Activated effector memory CD4-positive, alpha-beta T cell treated with Interleukin-2 at 50 U/mL for 16 hours (primary cell): ENCODE measurements at regions not wholly inside any gene's neighbourhood (a gene's known extent, or its start where the extent isn't known, plus 50 kb on each side); places are given as distances from the start of the nearest gene placed in this dataset.
"Not testable (repeated sequence)": the region's sequence is repeated elsewhere in the genome, so short reads cannot be mapped to it uniquely, and the experiment has no call there.

Source experiments
- DNase-seq: peaks from one replicate; pipeline ENCODE4 v3.0.0-alpha.2; 2020

DNA sequence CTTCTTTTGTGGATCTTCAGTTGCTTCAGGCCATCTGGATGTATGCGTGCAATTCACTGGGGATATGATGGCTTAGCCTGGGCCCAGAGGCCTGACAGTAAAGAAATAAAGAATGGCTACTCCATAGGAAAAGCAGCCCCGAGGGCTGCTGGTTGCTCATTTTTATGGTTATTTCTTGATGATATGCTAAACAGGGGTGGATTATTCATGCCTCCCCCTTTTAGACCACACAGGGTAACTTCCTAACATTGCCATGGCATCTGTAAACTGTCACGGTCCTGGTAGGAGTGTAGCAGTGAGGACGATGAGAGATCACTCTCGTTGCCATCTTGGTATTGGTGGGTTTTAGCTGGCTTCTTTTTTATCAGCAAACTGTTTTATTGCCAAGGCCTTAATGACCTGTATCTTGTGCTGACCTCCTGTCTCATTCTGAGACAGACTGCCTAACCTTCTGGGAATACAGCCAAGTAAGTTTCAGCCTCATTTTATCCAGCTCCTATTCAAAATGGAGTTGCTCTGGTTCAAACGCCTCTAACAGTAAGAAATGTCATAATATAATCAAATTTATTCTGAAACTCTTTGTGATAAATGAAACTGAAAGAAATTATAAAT, 60.5 kb downstream of the DSEL start:
- no peak for DNase-seq

DNA sequence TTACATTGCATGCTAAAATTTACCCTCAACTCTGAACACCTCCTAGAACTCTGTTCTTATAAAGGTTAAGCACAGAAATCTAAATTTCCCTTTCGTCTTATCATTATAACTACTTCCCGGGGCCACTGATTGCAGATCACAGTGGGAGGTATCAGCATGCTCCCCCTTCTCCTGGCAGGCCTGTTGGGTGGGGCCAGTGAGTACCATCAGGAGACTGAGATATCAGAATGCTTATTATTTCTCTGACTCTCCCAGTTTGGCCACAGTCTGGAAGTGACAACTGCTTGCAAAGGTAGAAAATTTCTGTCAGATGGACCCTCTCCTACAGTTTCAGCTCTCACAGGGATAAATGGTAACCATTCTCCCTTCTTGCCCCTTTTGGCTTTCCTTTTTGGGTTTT, 62.6 kb downstream of the DSEL start:
- DNase-seq = no peak

DNA sequence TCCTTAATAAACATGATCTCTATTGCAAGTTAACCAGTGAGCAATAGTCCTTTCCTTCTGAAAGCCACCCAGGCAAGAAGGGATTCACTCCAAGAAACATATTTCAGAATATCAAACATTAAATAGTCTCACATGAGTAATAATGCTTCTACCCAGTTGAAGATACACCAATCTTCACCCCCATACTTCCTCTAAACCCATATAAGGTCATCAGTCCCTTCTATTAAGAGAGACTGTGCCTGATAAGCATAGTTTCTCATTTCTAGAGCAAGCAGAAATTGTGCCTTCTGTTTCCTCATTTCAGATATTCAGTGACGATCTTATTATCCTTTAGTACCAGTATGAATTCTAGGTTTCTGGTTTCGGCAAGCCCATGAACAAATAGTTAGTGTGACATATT, 64.6 kb downstream of the DSEL start:
- no peak for DNase-seq

DNA sequence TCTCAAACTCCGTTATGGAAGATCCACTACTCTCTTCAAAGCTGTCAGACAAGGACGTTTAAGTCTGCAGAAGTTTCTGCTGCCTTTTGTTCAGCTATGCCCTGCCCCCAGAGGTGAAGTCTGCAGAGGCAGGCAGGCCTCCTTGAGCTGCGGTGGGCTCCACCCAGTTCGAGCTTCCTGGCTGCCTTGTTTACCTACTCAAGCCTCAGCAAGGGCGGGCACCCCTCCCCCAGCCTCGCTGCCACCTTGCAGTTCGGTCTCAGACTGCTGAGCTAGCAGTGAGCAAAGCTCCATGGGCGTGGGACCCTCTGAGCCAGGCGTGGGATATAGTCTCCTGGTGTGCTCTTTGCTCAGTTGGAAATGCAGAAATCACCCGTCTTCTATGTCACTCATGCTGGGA, 65.4 kb downstream of the DSEL start:
- DNase-seq = peak; percentile 22

DNA sequence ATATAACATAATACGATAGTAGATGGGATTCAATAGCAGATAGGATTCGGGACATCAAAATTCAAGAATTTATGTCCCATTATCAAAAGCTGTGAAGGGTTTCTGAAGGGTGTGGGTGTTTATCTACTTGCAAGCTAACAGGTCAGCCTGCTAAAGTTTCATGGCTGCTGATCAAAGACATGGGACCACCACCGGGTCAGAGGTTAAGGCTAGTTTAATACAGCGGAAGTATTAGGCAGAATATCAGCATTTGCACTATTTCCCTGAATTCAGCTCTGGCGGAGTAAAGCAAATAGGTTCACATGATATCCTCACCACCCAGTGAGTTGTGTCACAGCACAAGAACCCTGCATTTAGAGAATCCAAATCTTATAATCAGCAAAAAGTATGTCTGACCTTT, 82.5 kb downstream of the DSEL start:
- DNase-seq = no peak

DNA sequence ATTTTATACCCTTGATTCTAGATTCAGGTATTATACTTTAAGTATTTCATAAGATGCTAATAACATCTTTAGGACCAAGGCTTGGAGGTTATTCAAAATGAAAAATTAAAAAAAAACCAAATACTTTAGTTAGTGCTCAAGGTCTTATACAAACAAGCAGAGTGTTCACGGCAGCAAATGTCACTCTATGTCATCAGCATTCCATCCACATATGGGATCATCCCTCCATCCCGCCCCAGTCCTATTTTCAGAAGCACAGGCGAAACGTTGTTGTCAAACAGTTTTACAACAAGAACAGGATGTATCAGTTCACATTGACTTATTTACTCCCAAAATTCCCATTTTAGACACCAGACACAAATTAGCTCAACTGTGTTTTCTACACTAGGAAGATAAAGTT, 83.7 kb downstream of the DSEL start:
- no peak for DNase-seq

DNA sequence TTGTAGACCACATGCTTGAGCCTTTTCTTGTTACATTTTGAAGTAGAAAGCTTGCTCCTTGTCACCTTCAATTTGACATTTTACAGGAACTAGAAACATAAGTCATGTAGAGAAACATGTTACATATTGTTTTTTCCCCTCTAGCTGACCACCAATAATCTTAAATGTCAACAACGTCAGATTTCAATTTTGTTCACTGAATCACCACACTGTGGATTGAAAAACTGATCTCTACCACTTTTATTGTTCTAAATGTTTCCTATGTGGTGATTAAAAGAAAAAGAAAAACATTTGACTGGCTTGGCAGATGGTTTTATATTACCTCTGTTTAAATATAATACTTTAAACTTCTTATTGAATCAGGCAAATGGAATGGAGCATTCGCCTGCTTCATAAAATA, 87.7 kb downstream of the DSEL start:
- DNase-seq = no peak

DNA sequence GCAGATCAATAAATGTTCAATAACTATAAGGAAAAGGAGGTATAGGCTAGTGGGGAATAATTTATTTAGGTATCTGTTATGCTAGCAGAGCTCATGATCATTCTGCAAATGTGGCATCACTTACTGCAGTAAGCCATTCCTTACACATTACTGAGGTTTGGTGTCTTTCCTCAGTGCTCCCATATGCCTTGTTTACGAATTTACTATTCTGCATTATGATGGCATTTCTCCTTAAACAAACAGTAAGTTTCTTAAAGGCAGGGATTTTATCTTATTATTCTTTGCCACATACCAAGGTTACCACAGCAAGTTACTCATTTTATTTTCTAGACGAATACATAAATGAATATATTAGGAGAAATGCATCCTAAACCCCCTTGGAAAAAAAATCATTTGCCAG, 88.4 kb downstream of the DSEL start:
- DNase-seq = no peak

DNA sequence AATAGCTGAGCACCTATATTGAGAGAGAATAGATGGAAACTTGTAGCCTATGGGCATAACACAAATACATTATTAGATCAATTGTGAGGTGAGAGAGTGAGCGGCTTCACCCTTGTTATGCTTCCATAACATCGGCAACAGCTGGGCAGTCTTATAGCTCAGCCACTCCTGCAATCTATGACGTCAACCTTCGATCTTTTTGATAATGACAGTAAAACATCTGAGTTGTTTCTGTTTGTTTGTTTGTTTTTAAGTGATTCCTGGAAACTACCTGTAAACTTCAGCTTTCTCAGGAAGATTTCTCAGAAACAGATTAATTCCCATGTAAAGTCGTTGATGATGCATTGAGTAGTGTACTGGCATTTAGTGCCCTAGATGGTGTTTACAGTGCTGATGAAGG, 90.0 kb downstream of the DSEL start:
- no peak for DNase-seq

DNA sequence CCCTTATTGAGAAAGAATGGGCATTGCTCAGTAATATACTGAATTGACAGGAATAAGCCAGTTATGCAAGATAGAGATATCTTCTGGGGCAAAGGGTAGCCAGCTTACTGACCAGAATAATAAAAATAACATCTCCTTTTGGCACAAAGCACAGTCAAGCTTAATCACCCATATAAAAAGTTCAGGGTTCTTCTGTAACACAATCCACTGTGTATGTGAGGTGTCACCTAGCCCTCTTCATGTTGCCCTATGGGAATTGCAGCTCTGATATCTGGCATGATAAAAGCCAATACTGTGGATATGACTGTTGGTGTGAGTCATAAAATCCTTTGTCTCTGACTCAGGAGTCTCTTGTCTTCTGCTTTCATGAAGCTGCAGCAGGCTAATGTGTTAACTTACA, 90.8 kb downstream of the DSEL start:
- no peak for DNase-seq

DNA sequence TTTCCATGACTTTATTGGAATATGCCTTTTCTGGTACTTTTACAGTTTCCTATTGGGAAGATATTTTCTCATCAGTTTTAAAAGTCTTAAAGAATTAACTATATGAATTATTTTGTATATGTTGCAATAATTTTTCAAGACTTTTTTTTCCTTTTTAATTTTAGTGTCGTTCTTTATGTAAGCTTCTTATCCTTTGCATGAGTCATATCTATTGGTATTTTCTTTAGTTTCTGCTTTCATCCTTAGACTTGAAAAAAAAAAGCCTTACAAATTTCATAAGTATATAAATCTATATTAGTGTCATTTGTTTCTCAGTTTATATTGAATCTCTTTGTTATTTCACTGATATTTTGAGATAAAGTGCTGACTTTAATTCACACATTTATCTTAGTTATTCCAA, 94.9 kb downstream of the DSEL start:
- no peak for DNase-seq

DNA sequence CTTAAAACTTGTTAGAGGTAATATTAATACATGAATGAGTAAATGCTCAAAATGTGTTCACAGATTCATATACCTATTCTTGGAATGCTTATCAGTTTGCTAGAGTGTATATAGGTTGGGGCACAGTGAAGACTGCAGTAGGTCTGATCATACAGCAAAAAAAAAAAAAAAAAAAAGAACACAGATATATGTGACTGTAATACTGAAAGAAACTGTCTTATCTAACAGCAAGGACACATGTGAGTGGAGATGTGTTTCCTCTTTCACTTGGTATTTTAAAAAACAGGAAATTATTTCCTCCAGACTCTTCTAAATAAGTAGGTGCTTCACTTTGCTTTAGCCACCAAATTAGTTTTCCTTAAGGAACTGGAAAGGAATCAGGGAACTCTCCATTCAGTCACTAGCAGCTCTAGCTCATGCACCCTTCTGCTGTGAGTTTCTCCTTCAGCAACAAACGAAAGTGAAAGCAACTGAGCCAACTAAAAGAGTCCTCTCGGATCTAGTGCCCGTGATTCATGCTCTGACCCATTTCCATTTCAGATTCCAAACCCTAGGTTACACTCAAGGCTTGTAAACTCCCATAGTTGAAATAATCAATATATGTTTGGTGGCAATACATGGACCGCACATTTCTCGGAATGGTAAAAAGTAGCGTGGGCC, 98.5 kb downstream of the DSEL start:
- DNase-seq = no peak

DNA sequence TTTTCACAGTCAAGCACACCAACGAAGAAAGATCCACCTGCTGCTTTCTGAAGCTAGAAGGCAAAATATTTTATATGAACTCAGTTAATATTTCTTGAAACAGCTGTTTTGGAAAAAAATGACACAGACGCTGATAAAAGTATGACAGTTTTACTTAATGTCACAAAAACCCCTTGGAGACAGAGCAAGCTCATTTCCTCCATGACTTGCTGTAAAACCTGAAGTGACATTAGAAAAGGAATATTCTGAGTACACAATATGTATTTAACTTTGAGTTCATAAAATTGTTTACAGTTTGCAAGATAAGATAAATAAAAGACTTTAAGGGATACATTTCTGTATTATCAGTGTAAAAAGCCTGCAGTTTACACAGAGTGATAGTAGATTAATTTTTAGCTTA, 105.4 kb downstream of the DSEL start:
- no peak for DNase-seq

DNA sequence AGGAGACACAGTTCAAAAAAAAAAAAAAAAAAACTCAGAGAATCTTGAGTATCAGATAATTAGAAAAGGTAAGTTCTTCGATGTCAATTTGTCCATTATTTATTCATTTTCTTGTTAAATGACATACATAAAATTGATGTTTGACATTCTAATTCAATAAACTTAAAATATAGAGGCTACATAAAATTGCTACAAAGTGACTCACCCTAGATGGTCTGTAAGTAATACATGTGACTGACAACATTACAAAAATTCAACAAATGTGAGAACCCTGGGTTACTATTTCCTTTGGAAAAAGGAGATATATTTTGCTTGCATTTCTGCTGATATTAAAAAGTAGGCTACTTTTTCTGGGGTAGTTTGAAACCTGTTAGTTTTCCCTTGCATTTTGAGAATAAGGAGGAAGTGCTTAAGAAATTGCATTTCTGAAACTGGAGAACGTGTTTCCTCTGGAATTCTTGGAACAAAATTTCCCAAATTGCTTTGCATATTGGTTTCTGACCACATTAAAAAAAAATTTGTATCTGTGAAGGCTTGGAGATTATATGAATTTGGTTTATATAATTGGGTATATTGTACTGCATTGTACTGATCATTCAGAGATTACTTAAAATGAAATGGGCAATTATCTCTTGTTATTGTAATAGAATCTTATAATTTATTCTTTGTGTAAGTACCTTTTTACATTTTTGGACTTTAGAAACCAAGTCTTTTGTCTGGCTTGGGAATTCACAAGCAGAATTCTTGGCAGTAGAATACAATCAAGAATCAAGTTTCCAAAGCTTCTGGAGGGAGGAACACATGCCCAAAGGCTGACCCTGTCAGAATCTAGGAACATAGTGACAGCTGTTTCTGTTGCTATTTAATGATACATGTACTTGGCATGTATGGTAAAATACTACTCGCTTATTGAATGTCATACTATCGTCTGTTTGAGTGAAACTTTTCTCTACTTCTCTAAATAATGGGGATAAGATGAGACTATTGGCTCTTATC, 106.1 kb downstream of the DSEL start:
- DNase-seq = no peak

DNA sequence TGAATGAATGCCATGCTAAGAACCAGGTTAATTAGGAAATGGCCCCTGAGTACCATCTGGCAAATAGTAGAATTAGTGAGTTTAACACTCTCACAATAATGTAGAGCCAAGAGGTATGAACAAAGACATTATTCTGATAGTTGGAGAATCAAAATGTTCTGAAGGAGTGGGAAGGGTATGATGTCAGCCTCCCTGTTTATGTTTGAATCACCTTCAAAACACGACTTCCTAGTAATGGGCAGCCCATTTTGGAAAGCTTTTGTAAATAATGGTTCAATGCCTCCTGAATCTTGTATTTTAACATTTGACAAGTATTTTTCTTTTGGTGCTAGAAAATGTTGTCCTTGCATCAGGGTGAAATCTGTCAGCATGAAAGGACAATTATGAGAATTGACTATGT, 108.3 kb downstream of the DSEL start:
- DNase-seq = no peak

DNA sequence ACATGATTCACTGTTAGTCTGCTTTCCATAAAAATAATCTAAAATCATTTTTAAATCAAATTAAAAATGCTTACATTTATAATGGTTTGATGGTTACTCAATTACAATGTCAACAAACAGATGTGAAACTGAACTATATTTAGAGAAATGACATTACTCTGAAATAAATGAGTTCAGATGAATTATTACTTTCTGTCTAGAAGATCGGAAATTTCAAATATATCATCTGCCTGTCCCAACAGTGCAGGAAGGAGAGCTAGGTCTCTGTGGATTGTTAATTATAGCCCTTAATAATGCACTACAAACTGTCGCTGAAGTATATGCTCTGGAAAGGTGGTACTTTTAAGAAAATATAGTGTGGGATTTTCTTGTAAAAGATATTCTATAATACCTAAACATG, 109.8 kb downstream of the DSEL start:
- DNase-seq = no peak

DNA sequence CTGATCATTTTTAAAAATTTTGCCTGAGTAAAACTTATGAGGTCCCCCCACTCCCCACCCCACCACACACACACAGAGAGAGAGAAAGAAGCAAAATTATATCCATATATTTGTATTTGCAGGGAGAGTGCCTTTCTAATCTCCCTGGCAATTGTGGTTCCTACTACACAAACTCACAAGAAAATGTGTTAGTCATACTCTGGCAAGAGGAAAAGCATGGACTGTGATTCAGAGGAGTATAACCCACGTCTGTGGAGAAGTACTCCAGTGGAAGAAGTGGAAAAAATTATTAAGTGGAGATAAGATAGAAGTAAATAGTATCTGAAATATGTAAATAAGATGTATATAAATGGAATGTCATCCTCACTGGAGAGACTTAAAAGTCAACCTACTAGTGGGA, 114.0 kb downstream of the DSEL start:
- no peak for DNase-seq

DNA sequence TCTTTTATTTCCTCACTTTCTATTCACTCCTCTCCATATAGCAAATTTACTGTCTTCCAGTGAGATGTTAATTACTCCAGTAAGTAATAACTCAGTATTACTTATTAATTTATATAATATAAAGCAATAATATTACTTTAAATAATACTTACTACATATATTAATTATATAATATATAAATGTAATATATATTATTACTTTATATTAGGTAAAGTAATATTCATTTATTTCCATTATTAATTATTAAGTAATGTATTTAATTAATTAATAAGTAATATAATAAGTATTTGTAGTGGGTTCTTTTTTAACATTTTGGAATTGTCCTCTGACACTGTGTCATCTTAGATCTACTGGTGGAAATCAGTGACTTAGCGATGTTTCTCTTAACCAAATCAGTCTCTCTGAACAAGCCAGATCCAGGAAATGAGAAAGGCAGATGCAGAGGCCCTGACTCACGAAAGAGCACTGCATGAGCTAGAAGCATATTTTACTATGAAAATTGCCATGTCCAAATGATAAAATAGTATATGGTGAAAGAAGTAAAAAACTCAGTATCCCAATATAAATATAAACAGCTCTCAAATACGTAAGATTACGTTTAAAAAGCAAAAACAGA, 115.9 kb downstream of the DSEL start:
- no peak for DNase-seq

DNA sequence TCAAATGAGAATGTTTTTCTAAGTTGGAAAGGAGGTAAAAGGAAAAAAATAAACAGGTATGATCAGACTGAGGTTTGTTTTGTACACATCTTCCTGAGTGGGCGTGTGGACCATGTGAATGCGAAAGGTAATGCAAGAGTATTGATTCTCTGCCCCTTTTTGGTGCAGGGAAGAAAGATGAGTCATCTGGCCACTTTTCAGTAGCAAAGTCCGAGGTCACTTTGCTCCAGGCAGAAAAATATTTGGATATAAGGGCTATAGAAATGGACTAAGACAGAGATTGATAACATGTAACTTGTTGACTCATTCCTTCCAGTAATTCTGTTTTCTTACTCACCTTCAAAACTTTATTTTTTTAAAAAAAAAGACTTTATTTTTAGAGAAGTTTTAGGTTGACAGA, 130.5 kb downstream of the DSEL start:
- DNase-seq = no peak

DNA sequence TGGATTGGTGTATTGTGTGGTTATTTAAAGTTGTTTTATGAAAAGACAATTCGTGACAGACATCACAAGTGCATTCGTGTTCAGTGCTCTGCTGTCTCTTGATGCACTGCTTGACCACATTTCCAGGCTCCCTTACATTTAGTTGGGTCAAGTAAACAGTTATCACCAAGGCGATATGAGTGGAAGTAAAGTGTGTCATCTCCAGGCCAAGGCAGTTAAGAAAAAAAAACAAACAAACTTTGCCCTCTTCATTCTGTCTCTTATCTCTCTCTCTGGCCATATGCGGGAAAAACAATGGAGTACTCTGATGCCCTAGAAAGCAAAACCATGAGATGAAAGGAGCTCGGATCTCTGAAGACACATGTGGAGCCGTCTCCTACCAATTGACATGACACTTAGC, 131.1 kb downstream of the DSEL start:
- DNase-seq = no peak

DNA sequence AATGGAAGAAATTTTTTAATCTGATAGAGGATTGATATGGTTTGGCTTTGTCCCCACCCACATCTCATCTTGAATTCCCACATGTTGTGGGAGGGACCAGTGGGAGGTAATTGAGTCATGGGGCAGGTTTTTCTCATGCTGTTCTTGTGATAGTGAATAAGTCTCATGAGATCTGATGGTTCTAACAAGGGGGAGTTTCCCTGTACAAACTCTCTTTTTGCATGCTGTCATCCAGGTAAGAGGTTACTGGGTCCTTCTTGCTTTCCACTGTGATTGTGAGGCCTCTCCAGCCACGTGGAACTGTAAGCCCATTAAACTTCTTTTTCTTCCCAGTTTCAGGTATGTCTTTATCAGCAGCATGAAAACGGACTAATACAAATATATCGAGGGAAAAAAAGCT, 132.5 kb downstream of the DSEL start:
- DNase-seq = not testable (repeated sequence)

DNA sequence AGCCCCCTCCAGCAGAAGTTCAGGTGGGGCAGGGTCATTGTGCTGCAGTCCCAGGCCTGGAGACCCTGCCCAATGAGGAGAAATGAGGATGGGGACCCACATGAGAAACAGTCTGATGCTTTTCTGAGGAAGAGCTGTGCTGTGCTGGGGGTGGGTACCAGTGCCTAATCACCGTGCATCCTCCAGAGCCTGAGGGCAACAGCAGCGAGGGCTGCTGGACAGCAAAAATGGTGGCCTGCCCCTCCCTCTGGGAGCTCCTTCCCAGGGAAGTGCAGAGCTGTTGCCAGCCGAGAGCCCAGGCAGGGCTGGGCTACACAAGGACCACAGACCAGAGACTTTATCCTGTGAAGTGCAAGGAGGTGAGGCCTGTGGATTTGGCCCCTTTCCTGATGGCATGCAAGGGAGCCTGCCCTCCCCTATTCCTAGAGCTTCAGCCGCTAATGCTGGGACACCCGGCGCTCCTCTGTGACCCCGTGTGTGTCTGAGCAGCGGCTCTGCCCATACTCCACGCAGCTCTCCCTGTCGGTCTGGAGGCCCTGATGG, 134.8 kb downstream of the DSEL start:
- DNase-seq = no peak

DNA sequence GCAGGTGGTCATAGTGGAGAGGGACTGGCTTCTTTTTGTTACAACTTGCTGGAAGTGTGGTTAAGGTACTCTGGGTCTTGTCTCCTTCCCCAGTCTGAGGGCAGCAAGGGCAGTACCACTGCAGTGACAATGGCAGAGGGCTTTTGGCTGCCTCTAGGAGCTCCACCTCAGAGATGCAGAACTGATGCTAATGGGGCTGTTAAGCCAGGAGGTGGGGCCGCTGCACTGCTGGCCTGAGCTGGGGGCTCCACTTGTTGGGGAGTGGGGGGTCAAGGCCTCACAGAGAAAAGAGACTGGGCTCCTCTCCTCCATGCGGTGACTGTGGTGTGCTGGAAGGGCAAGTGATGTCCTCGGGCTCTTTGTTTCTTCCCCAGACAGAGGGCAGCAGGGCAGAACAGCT, 135.7 kb downstream of the DSEL start:
- no peak for DNase-seq
